Sigmoid colon (tissue), 6 donors: ENCODE measurements at regions not wholly inside any gene's neighbourhood (a gene's known extent, or its start where the extent isn't known, plus 50 kb on each side); places are given as distances from the start of the nearest gene placed in this dataset.
A peak's percentile ranks its signal among the peaks of the same experiment; 100 is the strongest.

Experiments
- DNase-seq: peaks from one replicate; pipeline ENCODE4 v3.0.0-alpha.2; 2019
- H3K27ac ChIP-seq, 4 donors: fragments of 200-600 bp; sonication (generic); one replicate each; pipeline ENCODE4 v1.5.1; 2016 to 2019; ENCODE audit warnings: mild to moderate bottlenecking in 1 of 4
- H3K27me3 ChIP-seq, 3 donors: fragments of 200-600 bp; sonication (generic); one replicate each; pipeline ENCODE4 v1.5.1; 2019; ENCODE audit warnings: mild to moderate bottlenecking in 1 of 3
- H3K36me3 ChIP-seq, 4 donors: fragments of 200-600 bp; sonication (generic); one replicate each; pipeline ENCODE4 v1.5.1; 2016 to 2019
- H3K4me1 ChIP-seq, 4 donors: fragments of 200-600 bp; sonication (generic); one replicate each; pipeline ENCODE4 v1.5.1; 2017 to 2019
- H3K4me3 ChIP-seq, 4 donors: fragments of 200-600 bp; sonication (generic); one replicate each; pipeline ENCODE4 v1.5.1; 2017 to 2019; ENCODE audit warnings: mild to moderate bottlenecking in 2 of 4, moderate library complexity in 1 of 4
- H3K9me3 ChIP-seq, 4 donors: fragments of 200-600 bp in 3 of 4; sonication (generic) in 3 of 4; one replicate each; pipeline versions ENCODE4 v1.5.1 to v1.6.1; 2013 to 2019
- CTCF ChIP-seq, 4 experiments: fragments of 450-650 bp in 3 of 4; fragments of 200-600 bp in 1 of 4; IDR thresholded peaks; one replicate each; pipeline ENCODE4 v1.5.1; 2016 to 2019; ENCODE audit warnings: antibody characterized with exemption in 4 of 4, mild to moderate bottlenecking in 3 of 4, moderate library complexity in 2 of 4
- EP300 ChIP-seq, 4 donors: sonication (generic); formaldehyde crosslinking; IDR thresholded peaks; one replicate each; pipeline ENCODE4 v1.6.1; 2017; ENCODE audit warnings: antibody characterized with exemption in 4 of 4
- POLR2A ChIP-seq, 2 donors: fragments of 450-650 bp; IDR thresholded peaks; one replicate each; pipeline ENCODE4 v1.6.1; 2016; ENCODE audit warnings: antibody characterized with exemption in 2 of 2, mild to moderate bottlenecking in 2 of 2, moderate library complexity in 2 of 2
- POLR2AphosphoS5 ChIP-seq, 4 donors: sonication (generic); formaldehyde crosslinking; IDR thresholded peaks; one replicate each; pipeline ENCODE4 v1.6.1; 2017; ENCODE audit warnings: antibody characterized with exemption in 4 of 4
- WGBS, 2 donors: extraction: QIAGEN DNeasy Blood & Tissue Kit; methylation state at CpG; one replicate each; pipeline ENCODE4 v1.1.7; 2013; 5-methylcytosine and 5-hydroxymethylcytosine counted together
- intact Hi-C: fragments of 100-400 bp; cut with DNase I; formaldehyde crosslinking; loops from one replicate; pipeline ENCODE4 v1.15.1; 2023
- donor health status: healthy with polysubstance abuse.
- donor health status: healthy.

GRCh38 chr9:22288661-22289060 lies 158.0 kb upstream of the DMRTA1 start:
- intact Hi-C loops = no loop called here

GRCh38 chr9:22307013-22307711 lies 139.5 kb upstream of the DMRTA1 start:
- no peaks in the 10 kb centered on the region for H3K4me1 ChIP-seq
- WGBS, 2 donors = 22 to 36% methylated on average over 2 of the region's 2 CpGs
- no peak for DNase-seq
- H3K27ac ChIP-seq = no peak overlapping the region
- no peak overlapping the region for H3K4me3 ChIP-seq
- TF ChIP-seq POLR2AphosphoS5 (IDR thresholded peaks at IDR 0.05) (no peak), CTCF (IDR thresholded peaks at IDR 0.05) (peak in 1 of 4 experiments; percentile 57)
- H3K27me3 ChIP-seq = no peaks in the 10 kb centered on the region
- H3K9me3 ChIP-seq = no peaks in the 10 kb centered on the region
- H3K36me3 ChIP-seq = no peaks in the 10 kb centered on the region
- intact Hi-C loops = loop anchor here (2.0 kb wide), 1 partner anchor 144 kb away; no protein-coding TSS in a partner anchor

More at GRCh38 chr9:22288661-22289060, 158.0 kb upstream of the DMRTA1 start:
- Histone ChIP-seq H3K4me3 (no peak overlapping the region), H3K9me3 (peaks cover 0 to 2% (median 0%) of the 10 kb centered on the region in 4 donors), H3K27me3 (no peaks in the 10 kb centered on the region), H3K4me1 (no peaks in the 10 kb centered on the region), H3K36me3 (no peaks in the 10 kb centered on the region), H3K27ac (no peak overlapping the region)
- no peak for DNase-seq
- TF ChIP-seq POLR2AphosphoS5 (IDR thresholded peaks at IDR 0.05) = no peak
- no peak for TF ChIP-seq EP300 (IDR thresholded peaks at IDR 0.05)
- TF ChIP-seq POLR2A (IDR thresholded peaks at IDR 0.05) = no peak
- TF ChIP-seq CTCF (IDR thresholded peaks at IDR 0.05) = no peak
- WGBS, 2 donors = 75 to 80% methylated on average over 1 of the region's 1 CpG

GRCh38 chr9:22308177-22308576 lies 138.4 kb upstream of the DMRTA1 start:
- intact Hi-C loops = no loop called here
- no peaks in the 10 kb centered on the region for H3K27me3 ChIP-seq

GRCh38 chr9:22316645-22317044 lies 130.0 kb upstream of the DMRTA1 start:
- DNase-seq = no peak
- Histone ChIP-seq H3K4me3 (no peak overlapping the region), H3K36me3 (no peaks in the 10 kb centered on the region), H3K9me3 (no peaks in the 10 kb centered on the region), H3K27ac (no peak overlapping the region), H3K4me1 (no peaks in the 10 kb centered on the region), H3K27me3 (no peaks in the 10 kb centered on the region)
- TF ChIP-seq EP300 (IDR thresholded peaks at IDR 0.05) = no peak
- TF ChIP-seq POLR2A (IDR thresholded peaks at IDR 0.05) = no peak
- TF ChIP-seq CTCF (IDR thresholded peaks at IDR 0.05) = no peak
- no peak for TF ChIP-seq POLR2AphosphoS5 (IDR thresholded peaks at IDR 0.05)
- intact Hi-C loops = no loop called here
- WGBS, 2 donors = 88 to 93% methylated on average over 1 of the region's 1 CpG

More at GRCh38 chr9:22308177-22308576, 138.4 kb upstream of the DMRTA1 start:
- no peaks in the 10 kb centered on the region for H3K36me3 ChIP-seq
- no peaks in the 10 kb centered on the region for H3K4me1 ChIP-seq
- no peaks in the 10 kb centered on the region for H3K9me3 ChIP-seq
- DNase-seq = no peak
- H3K4me3 ChIP-seq = no peak overlapping the region
- TF ChIP-seq EP300 (IDR thresholded peaks at IDR 0.05) (no peak), POLR2A (IDR thresholded peaks at IDR 0.05) (no peak), CTCF (IDR thresholded peaks at IDR 0.05) (no peak), POLR2AphosphoS5 (IDR thresholded peaks at IDR 0.05) (no peak)
- H3K27ac ChIP-seq = no peak overlapping the region

- no peak overlapping the region for H3K27ac ChIP-seq
- no peak overlapping the region for H3K4me3 ChIP-seq
- intact Hi-C loops = no loop called here
- H3K36me3 ChIP-seq = no peaks in the 10 kb centered on the region
- DNase-seq = no peak
- TF ChIP-seq EP300 (IDR thresholded peaks at IDR 0.05) = no peak
- TF ChIP-seq POLR2A (IDR thresholded peaks at IDR 0.05) = no peak
- no peak for TF ChIP-seq CTCF (IDR thresholded peaks at IDR 0.05)
- TF ChIP-seq POLR2AphosphoS5 (IDR thresholded peaks at IDR 0.05) = no peak
- no peaks in the 10 kb centered on the region for H3K4me1 ChIP-seq
- H3K9me3 ChIP-seq = peaks cover 0 to 4% (median 0%) of the 10 kb centered on the region in 4 donors
- no peaks in the 10 kb centered on the region for H3K27me3 ChIP-seq
Observed at GRCh38 chr9:22331533-22331932, 115.1 kb upstream of the DMRTA1 start.
